Fibroblast of skin of right biceps (primary cell): ENCODE measurements at regions not wholly inside any gene's neighbourhood (a gene's known extent, or its start where the extent isn't known, plus 50 kb on each side); places are given as distances from the start of the nearest gene placed in this dataset.
"Not testable (repeated sequence)": the region's sequence is repeated elsewhere in the genome, so short reads cannot be mapped to it uniquely, and the experiment has no call there.

Experiments
- DNase-seq: peaks from one replicate; pipeline ENCODE4 v3.0.0-alpha.2; 2013

DNA sequence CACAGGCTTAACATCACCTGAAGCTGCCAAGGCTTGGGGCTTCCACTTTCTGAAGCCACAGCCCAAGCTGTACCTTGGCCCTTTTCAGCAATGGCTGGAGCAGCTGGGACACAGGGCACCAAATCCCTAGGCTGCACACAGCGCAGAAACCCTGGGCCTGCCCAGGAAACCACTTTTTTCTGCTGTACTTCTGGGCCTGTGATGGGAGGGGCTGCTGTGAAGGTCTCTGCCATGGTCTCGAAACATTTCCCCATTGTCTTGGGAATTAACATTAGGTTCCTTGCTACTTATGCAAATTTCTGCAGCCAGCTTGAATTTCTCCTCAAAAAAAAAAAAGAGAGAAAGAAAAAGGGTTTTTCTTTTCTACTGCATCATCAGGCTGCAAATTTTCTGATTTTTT lies 219.1 kb downstream of the RPL10L start:
- DNase-seq = no peak

DNA sequence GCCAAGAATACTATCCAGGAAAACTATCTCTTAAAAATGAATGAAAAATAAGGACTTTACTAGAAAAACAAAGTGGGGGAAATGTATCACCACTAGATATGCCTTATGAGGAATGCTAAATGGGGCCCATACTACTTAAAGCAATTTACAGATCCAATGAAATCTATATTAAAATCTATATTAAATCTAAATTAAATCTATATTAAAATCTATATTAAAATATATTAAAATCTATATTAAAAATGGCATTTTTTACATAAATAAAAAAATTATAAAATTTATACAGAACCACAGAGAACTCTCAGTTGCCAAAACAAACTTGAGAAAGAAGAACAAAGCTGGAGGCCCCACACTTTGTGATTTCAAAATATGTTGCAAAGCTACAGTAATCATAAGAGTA lies 234.5 kb downstream of the RPL10L start:
- no peak for DNase-seq

DNA sequence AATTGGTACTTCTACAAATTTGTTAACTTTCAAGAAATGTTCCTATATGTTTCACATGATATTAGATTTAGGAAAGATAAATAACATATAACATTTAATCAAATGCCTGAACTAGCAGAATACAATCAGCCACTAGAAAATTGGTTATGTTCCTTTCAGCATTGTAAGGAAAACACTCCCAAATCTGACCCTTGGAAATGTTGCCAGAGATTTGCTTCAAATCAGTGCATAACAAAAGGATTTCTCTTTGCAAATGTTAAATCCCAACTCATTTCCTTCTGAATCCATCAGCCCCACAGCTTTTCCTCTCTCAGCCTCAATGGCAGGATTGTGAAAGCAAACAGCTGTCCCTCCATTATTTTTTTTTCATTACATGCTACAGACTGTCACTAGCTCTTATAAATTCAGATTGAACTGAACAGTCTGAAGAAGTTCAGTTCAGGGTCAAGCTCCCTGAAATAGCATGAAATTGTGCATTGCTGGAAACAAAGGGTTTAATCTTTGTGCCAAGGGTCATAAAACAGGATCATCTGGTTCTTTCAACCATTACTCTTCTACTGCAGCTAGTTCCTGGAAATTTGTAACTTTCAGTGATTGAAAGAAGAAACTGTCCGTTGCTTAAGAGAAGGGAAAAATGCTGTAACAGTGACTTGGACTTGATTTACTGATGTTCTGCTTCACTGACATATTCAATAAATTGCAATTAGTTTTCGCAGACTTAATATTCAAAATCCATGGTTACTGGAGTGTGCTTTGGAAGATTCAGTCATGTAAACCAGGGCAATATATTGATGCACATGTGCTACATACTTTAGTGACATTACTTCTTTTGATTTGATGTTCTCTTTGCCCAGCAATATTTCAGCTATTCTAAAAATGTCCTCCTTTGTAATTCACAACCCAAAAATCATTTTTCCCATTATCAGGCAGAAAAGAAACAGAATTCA lies 246.4 kb downstream of the RPL10L start:
- DNase-seq = no peak

DNA sequence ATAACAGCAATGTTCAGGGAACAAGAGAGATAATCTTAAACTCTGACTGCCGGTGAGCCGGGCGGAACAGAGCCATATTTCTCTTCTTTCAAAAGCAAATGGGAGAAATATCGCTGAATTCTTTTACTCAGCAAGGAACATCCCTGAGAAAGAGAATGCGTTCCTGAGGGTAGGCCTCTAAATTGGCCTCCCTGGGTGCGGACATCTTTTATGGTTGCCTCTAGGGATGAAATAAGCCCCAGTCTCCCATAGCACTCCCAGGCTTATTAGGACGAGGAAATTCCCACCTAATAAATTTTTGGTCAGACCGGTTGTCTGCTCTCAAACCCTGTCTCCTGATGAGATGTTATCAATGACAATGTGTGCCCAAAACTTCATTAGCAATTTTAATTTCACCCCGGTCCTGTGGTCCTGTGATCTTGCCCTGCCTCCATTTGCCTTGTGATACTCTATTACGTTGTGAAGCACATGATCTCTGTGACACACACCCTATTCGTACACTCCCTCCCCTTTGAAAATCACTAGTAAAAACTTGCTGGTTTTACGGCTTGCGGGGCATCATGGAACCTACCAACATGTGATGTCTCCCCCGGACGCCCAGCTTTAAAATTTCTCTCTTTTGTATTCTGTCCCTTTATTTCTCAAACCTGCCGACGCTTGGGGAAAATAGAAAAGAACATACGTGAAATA lies 249.4 kb downstream of the RPL10L start:
- not testable (repeated sequence) for DNase-seq

DNA sequence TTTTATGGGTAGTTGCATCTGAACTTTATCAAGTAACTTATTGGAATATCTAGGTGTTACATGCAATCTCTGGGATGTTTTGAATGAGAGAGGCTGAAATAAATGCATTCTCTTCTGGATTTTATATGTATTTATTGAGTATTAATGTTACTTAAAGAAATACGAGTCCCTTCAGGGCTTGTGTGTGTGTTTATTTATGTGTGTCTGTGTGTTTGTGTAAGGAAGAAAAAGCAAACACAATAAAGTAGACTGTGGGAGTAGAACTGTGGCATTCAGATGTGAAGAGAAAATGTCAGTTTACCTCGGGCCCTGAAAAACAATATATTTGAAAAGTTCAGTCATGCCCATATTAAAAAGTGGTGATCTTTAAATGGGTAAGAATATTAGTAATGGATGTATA lies 250.5 kb downstream of the RPL10L start:
- DNase-seq = no peak

DNA sequence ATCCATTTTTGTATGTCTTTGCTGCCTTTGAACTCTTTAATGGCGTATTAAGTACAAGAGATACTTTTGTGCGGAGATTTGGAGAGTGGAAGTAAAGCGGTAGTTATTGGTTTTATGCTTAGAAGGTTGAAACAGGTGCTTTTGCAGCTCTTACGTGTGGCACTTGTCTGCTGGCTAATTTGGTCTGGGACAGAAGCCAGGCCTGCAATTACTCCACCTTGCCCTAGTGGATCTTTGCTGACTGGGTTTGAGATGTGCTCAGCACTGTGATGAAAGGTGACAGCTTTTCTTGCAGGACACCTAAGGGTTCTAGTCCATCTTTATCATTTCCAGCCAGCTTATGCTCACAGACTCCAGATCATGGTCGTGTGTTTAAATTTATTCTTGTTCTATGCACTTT lies 252.5 kb downstream of the RPL10L start:
- no peak for DNase-seq

DNA sequence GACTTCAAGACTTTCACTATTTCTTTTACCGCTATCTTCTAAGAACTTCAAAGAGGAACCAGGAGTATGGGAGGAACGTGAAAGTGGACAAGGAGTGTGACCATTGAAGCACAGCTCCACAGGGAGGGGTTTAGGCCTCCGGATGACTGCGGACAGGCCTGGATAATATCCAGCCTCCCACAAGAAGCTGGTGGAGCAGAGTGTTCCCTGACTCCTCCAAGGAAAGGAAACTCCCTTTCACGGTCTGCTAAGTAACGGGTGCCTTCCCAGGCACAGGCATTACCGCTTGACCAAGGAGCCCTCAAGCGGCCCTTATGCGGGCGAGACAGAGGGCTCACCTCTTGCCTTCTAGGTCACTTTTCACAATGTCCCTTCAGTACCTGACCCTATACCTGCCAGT lies 267.0 kb downstream of the RPL10L start:
- no peak for DNase-seq

DNA sequence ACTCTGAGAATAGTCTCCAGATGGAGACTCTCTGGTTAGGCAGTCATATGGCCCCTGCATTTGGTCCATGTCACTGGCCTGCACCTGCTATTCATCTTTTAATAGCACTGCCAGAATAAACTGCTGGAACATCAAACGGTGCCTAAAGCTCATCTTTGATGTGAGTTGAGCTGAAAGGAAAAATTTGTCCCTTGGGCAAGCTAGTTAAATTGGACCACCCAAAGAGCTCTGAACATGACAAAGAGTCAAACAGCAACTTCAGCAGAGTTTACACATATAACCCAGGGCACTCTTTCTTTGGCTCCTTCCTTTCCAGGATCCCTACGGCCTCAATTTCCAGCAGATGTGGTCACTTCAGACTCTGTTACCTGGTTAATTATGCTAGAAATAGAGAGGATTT lies 269.9 kb downstream of the RPL10L start:
- no peak for DNase-seq

DNA sequence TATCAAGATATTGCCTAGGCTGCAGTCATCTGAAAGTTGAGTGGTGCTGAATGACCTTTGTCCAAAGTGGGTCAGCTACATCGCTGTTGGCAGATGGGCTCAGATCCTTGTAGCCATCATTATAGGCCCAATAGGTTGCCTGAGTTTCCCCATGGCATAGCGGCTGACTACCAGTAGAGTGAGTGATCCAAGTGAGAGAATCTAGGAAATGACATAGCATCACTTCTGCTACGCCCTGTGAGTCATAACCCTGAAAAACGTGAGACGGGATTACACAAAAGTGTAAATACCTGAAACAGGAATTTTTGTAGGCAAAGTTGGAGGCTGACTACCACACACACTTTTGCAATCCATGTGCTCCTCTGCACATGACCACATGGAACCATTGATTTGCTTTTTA lies 273.3 kb downstream of the RPL10L start:
- DNase-seq = no peak

DNA sequence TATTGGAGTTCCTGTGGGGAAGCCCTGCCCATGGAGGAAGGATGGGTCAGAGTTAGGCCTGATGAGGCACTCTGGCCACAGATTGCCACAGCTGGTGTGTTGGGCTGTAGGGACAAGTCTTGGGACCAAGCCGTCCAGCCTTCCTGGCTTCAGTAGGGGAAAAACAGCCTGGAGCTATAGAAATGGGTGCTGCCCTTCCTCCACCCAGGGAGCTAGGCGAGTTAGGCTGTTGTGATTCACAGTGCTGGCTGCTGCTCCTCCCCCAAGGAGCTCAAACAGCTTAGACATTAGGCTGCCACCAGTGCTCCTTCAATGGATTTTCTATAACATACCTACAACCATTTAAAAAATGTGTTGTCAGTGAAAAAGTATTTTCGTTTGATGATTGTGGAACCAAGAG lies 274.3 kb downstream of the RPL10L start:
- DNase-seq = no peak

DNA sequence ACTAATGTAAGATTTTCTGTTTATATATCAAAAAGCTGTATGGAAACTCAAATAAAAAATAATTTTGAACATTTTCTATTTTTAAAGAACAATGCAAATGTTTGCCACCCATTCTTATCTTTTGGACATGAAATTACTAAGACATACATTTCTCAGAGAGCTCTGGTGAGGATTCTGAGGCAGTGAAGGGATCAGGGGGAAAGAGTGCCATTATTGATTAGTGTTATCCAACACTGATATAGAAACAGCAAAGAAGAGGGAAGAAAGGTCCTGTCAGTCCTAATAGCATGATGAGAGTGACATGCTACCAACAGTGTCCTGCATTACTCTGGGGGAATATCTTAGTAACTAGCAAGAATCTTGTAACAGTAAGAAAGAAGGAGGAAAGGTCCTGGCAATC lies 282.2 kb downstream of the RPL10L start:
- DNase-seq = no peak

DNA sequence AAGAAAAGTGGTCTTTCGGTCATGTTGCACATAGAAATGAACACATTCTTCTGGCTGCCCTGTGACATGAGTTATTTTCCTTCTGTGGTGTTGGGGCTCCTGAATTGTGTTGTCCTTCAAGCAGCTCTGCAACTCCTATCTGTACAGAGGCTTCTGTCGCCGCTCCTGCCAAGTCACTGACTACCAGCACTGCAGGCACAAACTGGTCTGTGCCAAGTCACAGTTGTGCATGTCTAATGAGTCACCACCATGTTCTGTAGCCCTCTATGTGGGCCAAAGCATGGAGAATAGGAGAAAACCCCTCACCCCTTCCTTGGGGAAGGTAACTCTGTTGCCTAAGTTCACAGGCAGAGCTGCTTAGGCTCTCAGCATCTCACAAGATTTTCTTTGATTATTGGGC lies 283.3 kb downstream of the RPL10L start:
- no peak for DNase-seq

DNA sequence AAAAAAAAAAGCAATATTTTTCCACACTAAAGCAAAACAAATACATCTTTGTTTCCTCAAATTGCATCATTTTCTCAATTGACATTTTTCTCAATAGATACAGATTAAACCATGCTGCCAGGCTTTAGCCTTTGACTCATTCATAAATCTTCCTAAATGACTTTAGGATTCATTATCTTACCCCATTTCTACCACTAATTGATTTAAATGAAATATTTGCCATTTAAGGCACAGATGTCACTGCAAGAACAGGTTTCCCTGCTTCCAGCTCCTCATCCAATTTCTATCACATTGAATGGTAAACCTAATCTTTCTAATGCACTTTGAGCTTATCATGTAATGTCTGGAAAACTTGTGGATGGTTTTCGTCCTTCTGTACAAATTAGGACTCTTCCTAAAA lies 298.7 kb downstream of the RPL10L start:
- DNase-seq = no peak

DNA sequence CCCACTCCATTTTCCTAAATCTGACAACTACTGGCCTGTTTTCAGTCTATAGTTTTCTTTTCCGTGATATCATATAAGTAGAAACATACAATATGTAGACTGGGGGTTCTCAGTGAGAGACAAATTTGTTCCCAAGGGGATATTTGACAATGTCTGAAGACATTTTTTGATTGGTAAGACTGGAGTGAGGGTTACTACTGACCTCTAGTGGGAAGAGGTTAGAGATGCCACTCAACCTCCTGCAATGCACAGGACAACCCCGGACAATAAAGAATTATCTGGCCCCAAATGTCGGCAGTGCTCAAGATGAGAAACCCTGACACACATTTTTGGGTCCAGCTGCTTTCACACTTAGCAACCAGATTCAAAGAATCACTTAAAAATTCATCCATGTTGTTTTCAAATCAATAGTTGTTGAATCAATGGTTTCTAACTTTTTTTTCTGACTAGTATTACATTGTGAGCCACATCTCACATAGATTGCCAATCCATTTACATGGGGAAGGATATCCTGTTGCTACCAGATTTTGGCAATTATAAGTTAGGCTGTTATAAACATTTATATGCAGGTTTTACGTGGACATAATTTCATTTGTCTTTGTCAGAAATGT lies 307.1 kb downstream of the RPL10L start:
- DNase-seq = peak; percentile 17

DNA sequence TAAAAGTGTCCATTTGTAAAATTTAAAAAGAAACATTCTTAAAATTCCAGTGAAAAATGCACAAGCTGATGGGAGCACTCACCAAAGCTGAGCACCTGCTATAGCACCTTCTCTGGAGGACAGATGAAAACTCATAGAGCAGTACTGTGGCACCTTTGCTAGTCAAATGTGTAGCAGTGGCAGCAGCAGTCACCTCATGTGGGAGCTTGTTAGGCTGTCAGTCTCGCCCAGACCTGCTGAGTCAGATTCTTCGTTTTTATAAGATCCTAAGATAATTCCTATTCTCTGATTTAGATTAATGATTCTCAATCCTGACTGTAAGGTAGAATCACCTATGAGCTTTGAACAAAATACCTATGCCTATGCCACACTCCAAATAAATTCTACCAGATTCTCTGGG lies 325.8 kb downstream of the RPL10L start:
- DNase-seq = no peak

DNA sequence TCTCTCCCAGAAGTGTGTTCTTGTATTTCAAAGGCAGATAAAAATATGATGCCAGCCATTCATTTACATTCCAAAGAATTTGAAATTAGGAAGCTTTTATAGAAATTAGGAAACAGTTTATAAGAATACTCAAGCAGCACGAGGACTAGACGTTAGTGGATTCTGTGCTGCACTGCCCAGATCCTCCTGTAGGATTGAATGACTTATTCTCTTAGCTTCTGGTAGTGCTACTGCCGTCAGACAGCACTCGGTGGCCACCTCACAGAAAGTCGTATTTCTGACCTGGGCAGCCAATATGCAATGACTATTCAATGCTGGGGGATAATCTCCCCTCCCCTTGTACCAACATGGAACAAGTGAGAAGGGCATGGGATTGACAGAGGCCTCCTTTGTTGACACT lies 326.4 kb downstream of the RPL10L start:
- no peak for DNase-seq

DNA sequence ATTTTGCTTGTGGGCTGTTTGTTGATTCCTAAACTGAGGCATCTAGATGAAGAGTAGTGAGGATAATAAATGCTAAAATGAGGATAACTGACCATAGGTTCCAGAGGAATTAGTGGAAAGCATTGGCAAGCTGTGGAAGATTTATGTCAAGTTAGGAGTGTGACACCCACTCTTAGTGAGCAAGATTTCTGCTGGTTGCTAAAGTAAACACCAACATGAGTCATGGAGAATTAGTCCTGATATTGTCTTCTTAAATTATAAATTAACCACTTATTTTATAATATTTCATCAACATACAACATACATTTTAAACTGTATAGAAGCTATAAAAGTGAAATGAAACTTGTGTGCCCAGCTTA lies 328.2 kb downstream of the RPL10L start:
- no peak for DNase-seq

DNA sequence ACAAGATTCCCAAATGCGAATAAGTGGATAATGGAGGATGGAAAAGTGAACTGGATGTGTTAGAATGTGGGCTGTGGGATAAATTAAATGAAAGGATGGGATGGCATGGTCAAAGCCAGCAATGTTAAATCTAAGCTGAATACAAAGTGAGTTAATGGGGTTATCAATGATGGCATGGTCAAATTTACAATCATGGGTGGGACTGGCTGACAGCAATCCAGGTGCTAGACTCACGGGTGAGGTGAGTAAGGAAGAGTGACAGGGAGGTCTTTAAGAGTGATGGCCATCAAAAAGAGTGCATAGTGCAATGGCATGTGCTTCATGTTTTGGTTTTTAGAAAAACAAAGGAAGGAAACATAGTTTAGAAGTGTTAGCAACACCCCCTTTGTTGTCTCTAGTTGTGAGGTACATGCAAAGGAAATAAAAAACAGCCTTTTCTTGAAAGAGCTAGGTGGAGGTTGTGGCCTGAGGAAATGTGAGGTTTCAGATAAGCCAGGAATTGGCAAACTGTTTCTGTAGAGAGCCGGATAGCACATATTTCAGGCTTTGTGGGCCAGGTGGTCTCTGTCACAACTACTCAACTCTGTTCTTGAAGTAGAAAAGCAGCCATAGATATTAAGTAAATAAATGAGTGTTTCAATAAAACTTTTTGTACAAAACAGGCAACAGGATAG lies 328.7 kb downstream of the RPL10L start:
- no peak for DNase-seq

DNA sequence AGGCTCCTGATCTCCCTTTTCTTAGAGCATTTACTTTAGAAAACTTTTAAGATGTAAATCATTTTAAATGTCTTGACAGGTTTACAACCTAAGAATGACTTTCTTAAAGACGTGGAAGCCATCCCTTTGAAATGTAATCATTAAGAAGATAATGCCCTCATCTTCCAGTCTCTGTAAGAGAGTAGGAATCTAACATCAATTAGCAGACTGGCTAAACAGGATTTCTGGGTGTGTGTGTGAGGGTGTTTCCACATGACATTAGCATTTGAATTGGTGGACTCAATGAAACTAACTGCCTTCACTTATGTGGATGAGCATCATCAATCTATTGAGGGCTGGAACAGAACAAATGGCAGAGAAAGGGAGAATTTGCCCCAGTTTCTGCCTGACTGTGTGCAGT lies 329.5 kb downstream of the RPL10L start:
- DNase-seq = no peak

DNA sequence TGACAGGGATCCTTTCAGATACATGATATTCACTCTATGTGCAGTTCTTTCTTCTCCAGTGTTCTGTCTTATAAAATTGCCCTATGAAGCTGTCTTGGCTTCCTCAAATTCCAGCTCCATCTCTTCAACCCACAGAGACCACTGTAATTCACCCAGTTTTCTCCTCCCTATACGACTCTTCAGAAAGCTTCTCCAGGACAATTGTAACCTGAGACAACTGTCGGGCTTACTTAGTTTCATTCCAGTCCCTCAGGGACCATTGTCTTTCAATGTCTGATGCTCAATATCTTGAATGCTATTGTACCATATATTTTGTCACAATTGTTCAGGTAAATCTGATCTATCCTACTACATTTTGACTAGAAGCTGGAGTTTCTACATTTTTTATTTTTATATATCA lies 345.3 kb downstream of the RPL10L start:
- DNase-seq = no peak

DNA sequence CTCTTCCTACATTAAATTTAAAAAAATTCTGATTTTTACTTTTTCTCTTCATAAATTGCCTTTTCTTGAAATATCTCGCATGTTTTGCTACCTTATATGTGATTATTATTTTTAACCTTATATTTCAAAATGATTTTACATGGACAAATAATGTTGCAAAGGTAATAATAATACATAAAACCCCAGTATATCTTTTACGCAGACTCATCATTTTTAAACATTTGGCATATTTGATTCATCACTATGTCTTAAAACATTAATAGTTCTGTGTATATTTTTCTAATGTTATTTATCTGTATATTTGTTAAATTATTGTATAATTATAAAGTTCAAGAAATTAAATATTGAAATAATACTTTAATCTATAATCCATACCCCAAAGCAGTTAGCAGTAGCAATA lies 350.8 kb downstream of the RPL10L start:
- no peak for DNase-seq

DNA sequence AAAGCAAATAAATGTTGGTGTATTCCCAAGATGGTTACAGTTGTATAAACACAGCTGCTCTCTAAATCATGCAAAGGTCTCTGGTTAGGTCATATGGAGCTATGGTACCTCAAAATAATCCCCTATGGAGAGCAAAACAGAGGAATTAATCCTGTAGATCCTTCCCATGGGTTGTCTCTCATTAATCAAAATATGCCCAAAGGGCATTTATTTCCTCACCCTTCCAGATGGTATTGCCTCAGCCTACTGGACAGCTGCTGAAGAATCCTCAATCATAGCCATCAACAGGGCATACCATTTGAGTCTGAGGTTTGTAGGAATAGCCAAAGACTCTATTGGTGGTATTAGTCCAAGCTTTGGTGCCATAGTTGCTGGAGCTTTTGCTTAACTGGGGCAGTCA lies 360.9 kb downstream of the RPL10L start:
- DNase-seq = no peak

DNA sequence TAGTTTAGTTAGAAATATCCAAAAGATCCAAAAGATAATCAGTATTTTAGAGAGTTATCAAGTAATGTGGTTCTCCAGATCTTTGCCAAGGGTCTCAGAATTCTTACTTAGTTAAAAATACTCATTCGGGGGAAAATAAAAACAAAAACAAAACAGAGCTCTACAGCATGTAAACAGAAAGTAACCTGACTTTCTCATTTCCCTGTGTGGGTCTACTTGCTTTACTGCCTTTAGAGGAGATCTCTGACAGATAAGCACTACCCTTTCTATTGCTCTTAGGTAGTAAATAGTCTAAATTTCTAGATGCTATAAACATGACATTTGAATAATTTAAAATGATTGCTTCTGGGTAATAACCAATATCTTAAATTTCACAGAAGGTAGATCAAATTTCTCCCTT lies 371.8 kb downstream of the RPL10L start:
- no peak for DNase-seq

DNA sequence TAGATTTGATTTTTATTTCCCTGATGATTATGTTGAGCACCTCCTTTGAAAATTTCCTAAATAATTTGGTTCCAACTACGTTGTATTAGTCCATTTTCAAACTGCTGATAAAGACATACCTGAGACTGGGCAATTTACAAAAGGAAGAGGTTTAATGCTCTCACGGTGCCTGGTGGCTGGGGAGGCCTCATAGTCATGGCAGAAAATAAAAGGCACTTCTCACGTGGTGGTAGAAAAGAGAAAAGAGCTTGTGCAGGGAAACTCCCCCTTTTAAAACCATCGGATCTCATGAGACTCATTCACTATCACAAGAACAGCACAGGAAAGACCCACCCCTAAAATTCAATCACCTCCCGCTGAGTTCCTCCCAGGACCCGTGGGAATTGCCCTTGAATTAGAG lies 372.3 kb downstream of the RPL10L start:
- DNase-seq = no peak
